Left renal cortex interstitium (tissue), 4 donors: ENCODE measurements at regions not wholly inside any gene's neighbourhood (a gene's known extent, or its start where the extent isn't known, plus 50 kb on each side); places are given as distances from the start of the nearest gene placed in this dataset.

Source experiments
- DNase-seq, 4 donors: peaks; one replicate each; pipeline ENCODE4 v3.0.0-alpha.2; 2013; ENCODE audit warnings: low read depth in 4 of 4, low spot score in 2 of 4, missing footprints in 1 of 4

DNA sequence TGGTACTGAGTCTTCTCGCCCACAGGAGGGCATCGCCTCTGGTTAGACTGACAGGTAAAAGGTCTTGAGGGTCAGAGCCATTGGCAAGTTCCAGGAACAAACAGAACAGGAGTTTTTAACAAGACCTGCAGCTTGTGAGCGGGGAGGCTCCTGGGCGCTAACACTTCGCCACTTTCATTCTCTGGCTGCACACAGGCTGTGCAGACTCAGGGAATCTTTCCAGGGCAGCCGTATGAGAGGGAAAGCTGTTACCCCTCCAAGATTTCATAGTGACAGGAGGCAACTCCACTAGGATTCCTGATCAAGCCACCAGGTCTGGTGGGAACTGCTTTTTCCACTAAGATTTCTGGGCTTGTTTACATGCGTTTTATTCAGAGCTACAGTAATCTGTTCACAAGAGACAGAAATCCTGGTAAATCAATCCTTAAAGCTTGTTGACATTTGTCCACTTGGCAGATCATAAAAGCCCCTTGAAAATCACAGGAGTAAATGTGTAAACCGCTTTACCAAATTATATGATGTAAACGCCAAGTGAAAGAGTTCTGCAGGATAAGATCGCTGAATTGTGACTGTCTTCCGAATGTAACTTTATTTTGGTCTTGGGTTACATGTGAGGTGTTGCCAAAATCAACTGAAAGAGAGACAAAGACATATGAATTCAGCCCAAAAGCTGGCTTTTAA lies 190.6 kb downstream of the MZT1 start:
- peak; percentile 30 to 72 (median 59) for DNase-seq

DNA sequence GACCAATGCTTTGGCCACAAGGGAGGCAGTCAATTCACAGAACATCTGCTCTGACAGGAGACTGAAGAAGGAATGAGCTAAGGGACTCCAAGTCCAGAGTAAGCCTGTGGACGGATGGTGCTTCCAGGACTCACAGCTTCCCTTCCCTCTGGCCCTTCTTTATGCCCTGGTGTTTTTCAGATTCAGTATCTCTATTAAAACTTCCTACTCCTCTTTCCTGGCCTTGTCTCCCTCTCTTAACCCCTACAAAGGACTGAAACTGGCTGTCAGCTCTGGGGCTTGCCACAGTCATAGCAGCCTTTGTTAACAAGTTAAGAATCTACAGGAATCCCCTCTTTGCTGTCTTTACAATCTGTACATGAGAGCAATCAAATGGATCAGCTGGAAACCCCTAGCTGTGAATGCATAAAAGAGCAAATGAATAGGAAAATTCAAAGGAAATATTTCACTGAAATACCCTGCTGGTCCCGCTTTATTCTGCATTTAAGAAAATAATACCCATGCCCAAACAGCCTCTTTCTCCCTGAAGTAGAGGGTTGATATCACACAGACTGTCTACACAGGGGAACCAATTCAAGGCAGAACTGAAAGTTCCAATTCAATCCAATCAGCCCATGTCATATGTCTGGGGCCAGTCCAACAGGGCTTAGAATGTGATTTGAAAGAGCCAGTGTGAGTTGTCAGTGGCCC lies 192.3 kb downstream of the MZT1 start:
- no peak for DNase-seq

DNA sequence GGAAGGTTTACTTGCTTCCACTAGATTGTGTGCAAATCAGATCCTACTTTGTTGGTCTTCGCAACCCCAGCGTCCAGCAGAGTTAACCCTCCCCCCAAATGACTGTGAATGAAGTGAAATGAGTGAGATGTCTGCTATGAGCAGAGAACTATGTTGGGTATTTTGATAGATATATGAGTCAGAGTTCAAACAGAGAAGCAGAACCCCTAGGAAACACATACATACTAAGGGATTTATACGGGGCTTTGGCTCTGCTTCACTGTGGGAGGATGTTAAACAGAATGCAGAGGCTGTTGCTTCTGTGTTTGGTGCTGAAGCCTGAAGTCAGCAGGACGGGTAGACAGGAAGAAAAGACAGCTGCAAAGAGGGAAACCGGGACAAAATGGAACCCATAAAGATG lies 197.0 kb downstream of the MZT1 start:
- no peak for DNase-seq

DNA sequence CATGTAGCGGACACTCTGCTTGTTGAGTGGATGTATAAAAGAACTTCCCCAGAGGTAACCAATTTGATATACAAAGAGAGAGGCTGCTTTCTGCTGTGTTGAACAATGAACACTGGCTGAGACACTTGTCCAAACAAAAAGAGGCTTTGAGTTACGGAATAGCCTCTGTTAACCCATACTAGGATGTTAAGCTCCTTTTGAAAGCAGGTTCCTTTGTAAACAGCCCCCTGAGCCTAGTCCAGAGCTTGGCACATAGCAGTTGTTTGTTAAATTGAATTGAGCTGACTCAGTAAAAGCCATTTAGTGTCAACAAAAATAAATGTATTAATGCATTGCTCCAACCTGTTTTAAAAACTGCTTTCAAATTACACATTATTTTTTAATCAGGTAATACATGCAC lies 200.1 kb downstream of the MZT1 start:
- no peak for DNase-seq

DNA sequence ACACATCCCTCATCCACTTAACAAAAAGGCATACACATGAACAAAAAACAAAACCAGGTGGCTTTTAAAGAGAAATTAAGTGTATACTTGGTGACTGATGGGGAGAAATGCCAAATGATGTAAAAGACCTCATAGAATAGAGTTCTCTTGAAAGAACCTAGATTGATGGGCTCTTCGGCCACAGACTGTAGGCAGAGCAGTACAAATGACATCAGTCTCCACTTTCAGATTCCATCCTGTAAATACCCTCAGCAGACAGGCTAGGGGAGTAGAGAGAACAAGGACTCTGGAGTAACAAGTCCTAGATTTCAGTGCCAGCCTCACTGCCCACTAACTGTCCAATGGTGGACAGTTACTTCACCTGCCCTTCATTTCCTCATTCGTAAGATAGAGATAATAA lies 203.8 kb downstream of the MZT1 start:
- DNase-seq = no peak

DNA sequence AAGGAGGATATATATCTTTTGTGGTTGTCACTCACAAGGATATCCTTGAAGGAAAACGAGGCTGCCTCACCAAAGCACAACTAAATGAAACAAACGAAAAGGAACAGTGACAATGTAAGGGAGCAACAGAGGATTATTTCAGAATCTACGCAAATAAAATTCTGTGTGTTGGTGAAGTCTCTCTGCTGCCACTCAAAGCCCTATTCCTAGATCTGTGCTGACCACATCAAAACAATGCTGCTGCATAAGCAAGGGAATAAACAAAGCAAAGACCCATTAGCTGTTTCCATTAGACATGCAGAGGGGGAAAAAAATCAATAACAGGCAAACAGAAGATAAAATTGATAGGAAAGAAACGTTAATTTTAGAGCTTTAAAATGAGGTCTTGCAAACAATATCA lies 204.4 kb downstream of the MZT1 start:
- DNase-seq = no peak

DNA sequence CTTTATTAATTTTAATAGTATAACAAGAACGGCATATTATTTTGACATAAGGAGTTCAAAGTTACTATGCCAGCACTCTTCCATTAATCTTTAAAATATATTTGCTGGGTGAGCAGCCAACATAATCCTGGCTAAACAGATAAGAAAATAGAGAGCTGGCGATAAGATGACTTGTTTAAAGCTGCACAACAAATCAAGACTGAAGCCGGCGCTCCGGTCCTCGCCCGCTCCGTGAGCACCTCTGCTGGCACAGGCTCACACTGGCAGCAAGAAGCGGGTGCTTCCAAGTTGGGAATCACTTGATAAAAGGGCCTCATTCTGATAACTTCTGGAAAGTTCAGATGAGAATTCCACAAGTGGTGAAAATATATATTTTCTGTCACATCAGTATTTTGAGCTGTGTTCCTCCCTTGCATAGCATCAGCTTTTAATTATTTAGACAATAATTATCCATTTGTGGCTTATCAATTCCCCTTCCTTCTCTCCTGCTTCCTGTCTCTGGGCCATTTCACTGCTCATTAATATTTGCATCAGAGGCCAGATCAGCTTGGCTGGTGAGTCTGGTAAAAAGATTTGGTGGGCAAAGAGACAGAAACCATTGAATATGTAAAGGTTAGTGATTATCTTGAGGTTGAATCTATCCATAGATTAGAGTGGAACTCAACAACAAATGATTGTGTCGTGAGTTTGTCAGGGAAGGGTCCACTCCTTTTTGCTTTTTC lies 205.3 kb downstream of the MZT1 start:
- no peak for DNase-seq

DNA sequence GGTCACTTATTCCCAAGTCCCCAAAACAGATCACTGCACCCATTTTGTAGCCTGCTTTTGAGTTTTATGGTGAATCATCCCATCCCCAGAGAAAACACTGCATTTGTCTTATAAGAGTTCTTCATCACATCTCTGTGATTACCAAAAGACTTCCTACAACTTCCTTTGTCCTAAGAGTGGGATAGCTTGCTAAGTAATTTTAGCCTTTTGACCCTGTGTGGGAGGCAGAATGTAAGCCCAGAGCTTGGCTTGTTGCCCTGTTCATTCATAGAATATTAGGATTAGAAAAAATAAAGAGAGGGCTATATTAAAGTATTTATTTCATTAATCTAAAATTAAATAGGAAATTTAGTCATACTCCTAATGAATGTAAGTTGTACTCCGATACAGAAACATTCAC lies 213.3 kb downstream of the MZT1 start:
- no peak for DNase-seq

DNA sequence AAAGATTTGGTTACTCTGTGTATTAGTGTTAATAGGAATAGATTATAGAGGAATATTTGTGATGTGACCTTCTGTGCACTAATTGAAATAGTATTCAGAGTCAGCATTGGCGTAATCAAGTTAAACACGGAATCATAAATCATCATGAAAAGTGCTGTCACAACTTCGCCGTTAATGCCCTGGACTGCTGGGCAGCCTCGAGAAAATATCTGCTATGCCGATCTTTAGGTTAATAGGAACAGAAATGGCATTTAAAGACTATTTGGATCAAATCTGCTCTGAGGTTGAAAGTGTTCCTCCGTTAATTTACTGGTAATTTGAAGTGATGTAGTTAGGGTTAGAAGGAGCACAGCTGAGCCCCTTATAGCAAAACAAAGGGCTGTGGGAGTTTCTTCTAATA lies 219.0 kb downstream of the MZT1 start:
- DNase-seq = no peak

DNA sequence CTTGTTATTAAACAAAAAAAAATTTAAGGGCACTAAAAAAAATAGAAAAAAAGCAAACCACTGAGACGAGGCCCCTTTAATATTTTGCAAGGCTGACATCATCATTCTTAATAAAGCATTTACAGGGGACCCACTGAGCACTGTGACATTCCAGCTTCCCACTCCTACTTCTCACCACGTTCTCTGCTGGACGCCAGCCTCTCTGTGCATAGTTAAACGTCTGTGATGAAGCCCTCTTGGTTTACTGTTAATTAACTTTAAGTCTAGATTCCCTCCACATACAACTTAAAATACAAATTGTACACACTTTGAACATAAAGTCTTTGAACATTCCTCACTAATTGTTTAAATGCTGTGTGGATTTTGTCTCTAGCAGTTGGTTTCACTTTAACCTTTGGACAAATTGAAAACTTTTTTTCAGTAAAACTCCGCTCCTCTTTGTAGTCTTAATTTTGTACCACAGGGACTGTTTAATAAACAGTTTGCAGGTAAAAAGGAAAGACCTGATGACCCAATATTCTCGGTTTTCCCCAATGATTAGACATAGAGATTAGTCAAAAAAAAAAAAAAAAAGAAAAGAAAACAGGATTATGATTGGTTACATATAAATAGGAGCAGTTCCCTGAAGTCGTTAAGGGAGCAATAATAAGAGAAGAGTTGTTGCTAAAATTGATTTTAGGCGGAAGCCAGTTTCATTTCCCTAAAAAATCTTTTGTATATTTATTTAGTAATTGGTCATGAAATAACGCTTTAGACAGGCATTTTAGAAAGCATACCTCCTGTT lies 219.8 kb downstream of the MZT1 start:
- DNase-seq = no peak

DNA sequence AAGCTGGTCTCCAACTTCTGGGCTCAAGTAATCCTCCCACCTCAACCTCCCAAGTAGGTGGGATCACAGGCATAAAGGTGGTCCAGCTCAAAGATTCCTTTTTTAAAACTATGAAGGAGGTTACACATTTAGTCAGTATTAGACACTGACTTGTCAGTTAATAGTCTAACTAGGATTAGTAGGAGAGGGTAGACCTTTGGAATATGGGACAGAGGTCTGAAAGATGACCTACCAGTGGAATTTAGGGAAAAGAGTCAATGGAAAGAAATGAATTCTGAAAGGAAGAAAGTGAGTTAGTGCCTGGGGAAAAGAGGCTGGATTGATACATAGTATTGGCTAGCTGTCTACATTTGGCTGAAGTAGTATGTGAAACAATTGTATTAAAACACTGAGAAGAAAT lies 220.7 kb downstream of the MZT1 start:
- DNase-seq = no peak

DNA sequence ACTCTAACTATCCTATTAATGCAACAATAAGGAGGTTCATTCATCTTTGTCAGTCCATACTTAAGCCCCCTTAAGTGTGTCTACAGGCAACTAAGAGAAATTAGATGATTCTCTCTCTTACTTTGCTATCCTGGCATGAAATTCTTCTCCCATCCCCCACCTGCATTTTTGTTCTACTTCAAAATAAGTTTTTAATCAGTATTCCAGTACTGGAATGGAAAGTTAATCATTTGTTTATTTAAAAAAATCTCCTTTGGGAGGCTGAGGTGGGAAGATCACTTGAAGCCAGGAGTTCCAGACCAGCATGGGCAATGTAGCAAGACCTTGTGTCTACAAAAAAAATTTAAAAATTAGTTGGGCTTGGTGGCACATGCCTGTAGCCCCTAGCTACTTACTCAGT lies 222.1 kb downstream of the MZT1 start:
- DNase-seq = no peak

DNA sequence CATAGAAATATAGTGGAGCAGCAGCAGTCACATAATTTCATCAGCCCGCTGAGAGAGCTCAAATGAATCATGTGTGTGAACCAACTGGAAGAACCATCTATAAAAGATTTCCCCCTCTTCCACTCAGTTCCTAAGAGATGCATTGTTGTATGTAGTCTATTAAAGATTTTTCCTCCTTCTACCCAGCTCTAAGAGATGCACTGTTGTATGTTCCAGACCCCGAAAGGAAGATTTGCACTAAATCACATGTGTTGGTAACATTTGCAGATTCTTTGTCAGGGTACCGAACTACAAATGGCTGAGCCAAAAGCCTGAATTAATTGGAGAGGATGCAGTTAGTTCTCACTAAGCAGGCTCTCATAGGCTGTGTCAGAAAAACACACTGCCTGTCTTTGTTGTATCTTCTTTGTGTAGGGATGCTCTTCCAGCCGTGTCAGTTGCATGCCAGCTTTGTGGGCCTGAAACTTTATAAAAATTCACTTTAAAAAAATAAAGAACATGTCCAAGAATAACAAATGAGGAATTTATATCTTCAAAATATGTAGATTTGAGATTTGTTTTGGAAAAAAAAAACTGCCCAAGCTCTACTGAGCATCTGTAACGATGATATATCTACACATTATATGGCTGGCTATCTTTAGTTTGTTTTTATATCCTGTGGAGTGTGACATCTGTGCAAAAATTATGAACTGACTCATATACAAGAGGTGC lies 223.1 kb downstream of the MZT1 start:
- no peak for DNase-seq

DNA sequence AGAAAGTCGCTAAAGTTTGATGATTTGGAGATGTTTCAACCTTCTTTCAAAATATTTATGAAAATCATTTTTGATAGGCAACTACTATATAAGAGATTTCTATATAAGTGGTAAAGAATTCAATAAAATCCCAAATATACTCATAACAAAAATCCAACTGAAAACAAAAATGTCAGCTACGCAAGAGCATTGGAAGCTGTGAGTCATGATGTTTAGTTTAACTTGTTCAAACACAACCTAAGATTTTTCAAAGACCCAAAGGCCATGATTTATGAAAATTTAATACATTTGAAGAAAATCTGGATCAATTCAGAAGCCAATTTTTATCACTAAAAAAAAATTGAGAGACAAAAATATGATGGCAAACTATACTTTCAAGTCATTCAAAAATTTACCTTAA lies 226.6 kb downstream of the MZT1 start:
- DNase-seq = no peak

DNA sequence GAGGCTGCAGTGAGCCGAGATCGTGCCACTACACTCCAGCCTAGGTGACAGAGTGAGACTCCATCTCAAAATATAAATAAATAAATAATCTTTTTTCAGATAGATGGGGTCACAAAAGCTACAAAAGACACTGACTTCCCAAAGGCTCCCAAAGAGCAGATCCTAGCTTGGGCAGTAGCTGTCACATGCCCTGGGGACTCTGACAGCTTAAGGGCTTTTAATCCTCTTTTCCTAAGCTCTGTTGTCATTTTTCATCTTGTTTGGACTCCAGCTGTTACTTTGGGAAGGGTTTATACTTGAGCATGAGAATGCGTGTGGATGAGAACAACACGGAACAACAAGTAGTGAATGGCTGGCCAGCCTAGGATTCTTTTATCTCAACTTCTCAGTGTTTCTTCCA lies 231.7 kb downstream of the MZT1 start:
- no peak for DNase-seq

DNA sequence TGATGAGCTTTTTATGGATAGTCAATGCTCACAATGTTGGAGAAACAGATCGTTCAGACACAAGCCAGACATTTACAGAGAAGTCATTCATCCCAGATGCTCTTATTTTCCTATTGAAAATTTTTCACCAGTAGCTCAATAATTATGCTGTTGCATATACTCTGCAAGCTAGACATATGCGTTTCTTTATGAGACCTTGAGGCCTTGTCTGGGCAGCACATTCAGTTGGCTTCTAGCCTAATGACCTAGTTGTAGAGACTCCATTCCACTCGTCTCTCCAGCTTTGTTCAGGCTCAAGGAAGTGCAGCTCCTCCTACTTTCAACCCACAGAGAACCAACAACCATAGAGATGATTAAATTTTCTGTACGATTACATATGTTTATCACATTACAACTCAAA lies 237.7 kb downstream of the MZT1 start:
- no peak for DNase-seq

DNA sequence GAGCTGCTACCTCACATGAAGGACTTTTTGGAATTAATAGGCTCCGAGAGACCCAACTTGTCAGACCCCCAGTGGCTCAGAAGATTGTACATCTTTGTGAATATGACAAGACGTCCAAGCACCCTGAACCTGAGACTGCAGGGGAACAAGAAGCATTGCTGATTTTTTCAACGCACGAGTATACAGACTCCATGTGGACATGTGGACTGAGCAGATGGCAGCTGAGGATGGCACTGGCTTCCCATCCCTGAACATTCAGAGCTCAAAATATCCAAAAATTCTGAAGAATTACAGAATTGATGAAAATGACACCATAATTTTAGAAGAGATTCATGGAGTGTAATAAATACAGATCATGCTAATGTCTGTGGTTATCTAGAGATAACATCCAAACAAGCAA lies 254.1 kb downstream of the MZT1 start:
- DNase-seq = no peak

DNA sequence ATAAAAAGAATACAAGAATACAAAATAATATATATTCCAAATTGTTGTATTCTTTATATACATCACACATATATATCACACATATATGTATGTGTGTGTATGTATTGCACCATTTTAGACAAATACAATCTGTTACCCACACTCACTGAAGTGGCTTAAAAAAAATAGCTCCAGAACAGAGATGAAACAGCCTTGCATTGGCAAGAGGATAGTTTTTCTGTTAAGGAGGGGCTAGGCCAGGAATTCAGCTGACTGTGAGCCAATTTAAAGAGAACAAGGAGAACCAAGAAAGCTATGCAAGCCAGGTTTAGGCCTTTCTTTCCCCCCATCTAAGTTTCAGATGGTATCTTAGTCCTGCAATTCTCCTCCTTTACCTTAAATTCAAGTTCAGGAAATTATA lies 257.5 kb downstream of the MZT1 start:
- DNase-seq = no peak

DNA sequence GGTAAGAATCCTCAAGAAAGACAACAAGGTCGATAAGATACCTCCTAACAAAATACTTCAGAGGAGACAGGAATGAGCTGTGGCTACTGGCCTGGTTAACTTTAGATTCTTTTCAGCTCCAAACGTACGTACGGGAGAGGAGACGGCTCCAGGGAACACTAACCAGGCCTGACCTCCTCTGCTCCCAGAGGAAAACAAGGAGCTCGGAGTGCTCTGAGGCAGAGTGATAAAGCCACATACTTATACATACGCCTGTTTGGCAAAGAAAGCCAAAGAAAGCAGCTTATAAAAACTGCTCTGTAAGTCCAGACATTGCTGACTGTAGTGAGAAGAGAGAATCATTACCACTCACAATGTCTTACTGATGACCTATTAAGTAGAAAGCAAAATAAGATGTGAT lies 263.9 kb downstream of the MZT1 start:
- DNase-seq = no peak

DNA sequence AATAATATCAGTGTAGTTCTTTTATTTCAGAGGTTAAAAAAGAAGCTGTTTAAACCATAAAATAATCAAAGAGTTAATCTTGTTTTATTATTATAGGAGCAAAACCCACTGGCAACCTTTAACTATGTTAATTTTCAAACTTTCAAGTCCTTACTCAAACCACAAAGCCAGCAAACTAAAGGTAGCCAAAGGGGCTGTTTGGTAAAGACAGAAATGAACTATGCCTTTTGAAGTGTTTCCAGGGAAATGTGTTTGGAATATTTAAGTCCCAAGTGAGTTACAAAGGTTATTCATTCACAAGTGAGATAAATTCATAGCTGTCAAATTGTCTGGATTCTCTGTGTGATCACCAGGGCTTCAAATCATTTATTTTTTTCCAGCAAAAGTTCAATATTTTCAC lies 264.7 kb downstream of the MZT1 start:
- DNase-seq = no peak

DNA sequence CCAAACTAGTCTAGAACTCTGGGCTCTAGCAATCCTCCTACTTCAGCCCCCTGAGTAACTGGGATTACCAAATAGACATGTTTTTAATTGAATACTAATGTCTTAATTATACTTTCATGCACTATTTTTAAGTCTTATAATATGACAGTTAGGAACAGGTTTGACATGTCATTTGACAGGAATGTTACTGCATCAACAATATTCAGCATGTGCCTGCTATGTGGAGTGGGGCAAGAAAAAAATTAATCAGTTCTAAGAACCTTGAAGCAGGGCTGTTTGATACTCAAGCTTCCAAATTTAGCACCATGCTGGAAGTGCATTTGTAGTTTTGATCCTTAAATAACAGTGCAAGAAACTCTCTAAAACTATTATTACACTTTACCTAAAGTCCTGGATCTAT lies 265.3 kb downstream of the MZT1 start:
- no peak for DNase-seq
